Adrenal gland (tissue), 5 donors: ENCODE measurements at regions not wholly inside any gene's neighbourhood (a gene's known extent, or its start where the extent isn't known, plus 50 kb on each side); places are given as distances from the start of the nearest gene placed in this dataset.

Experiments used
- POLR2A ChIP-seq, 2 donors: fragments of 450-650 bp; IDR thresholded peaks; one replicate each; pipeline ENCODE4 v1.6.1; 2017; ENCODE audit warnings: antibody characterized with exemption in 2 of 2, mild to moderate bottlenecking in 2 of 2, moderate library complexity in 1 of 2
- TF ChIP-seq, protein P1 (sequence below), 6 experiments: fragments of 450-650 bp in 4 of 6; fragments of 200-600 bp in 2 of 6; sonication (generic) in 1 of 6; IDR thresholded peaks; 1 replicate in 5 of 6; 2 replicates in 1 of 6; pipeline versions ENCODE4 v1.5.1 to v1.8.0; 2016 to 2021; ENCODE audit warnings: antibody characterized with exemption in 6 of 6, mild to moderate bottlenecking in 2 of 6, moderate library complexity in 1 of 6
- donor health status: DM: no; HTN: no; CAD: no.

DNA sequence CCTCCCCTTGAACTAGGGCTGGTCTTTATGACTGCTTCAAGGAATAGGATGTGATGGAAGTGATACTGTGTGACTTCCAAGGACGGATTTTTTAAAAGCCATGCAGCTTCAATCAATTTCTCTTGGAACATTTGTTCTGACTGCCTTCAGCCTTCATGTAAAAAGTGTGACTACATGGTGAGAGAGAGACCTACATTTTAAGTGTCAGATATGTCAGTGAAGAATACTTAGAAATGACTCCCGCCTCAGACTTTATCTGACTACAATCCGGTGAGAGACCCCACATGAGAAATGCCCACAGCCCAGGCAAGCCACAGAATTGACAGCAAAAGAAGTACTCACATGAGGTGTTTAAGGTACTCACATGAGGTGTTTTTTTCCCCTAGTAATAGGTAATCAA, 295.3 kb downstream of the KCNC2 start:
- no peak for TF ChIP-seq POLR2A (IDR thresholded peaks at IDR 0.05)
- TF ChIP-seq, protein P1, sequence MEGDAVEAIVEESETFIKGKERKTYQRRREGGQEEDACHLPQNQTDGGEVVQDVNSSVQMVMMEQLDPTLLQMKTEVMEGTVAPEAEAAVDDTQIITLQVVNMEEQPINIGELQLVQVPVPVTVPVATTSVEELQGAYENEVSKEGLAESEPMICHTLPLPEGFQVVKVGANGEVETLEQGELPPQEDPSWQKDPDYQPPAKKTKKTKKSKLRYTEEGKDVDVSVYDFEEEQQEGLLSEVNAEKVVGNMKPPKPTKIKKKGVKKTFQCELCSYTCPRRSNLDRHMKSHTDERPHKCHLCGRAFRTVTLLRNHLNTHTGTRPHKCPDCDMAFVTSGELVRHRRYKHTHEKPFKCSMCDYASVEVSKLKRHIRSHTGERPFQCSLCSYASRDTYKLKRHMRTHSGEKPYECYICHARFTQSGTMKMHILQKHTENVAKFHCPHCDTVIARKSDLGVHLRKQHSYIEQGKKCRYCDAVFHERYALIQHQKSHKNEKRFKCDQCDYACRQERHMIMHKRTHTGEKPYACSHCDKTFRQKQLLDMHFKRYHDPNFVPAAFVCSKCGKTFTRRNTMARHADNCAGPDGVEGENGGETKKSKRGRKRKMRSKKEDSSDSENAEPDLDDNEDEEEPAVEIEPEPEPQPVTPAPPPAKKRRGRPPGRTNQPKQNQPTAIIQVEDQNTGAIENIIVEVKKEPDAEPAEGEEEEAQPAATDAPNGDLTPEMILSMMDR (IDR thresholded peaks at IDR 0.05) = no peak
